ENCODE measurements at regions not wholly inside any gene's neighbourhood (a gene's known extent, or its start where the extent isn't known, plus 50 kb on each side); places are given as distances from the start of the nearest gene placed in this dataset.

DNA sequence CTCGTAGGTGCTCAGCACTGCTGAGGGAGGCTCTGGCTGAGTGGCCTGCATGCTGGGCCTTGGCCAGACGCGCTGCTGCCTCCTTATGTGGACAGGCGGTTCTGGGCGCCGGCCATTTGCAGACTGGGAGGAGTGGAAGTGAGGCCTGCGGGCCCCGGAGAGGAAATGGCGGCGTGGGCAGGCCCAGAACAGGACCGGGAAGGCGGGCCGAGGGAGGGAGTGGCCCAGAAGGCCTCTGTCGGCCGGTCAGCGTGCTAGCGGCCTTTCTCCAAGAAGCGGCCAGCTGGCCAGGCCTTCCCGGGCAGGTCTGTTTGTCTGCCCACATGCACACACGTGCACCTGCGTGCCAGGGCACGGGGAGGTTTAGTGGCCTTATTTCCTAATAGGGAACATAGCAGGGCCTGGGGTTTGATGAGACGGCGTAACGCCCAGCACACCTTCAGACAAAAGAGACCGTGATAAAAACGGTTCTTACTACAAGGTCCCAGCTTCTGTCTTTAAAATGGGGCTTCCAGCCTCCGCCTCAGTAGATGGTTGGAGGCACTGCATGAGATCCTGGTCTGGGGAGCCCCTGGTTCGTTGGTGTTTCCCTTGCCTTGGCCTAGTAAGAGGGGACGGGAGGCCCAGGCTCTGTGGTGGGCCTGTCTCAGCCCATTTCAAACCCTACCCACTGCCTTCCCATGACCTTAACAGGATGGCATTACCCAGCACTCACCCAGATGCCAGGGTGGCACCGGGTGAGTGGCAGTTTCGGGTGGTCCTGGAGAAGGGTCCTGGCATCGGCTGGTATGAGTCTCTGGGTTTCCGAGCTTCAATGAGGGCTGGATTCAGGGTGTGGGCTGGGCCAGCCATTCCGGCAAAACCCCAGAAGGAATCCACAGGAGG lies 65.1 kb upstream of the PPARA start:
- no peak overlapping the region for H2BK120ac ChIP-seq (ENCODE audit: low read depth, low read length)
- H3K79me1 ChIP-seq (replicated peaks; ENCODE audit: low read length, poor library complexity, severe bottlenecking), result no peaks in the 10 kb centered on the region
- no peak overlapping the region for H2BK15ac ChIP-seq (ENCODE audit: low read depth, poor library complexity, severe bottlenecking)
- H2AFZ ChIP-seq (ENCODE audit: low read depth, low read length), result no peak overlapping the region
- H3K9ac ChIP-seq (ENCODE audit: low read length), result peak overlapping the region; percentile 97
- no peak overlapping the region for H3K23ac ChIP-seq (ENCODE audit: low read length in 2 of 2)
- DNase-seq, result no peak
- no peak overlapping the region for H2BK12ac ChIP-seq (ENCODE audit: low read length in 2 of 2)
- H4K91ac ChIP-seq (ENCODE audit: low read length), result no peak overlapping the region
- no peaks in the 10 kb centered on the region for H3K9me3 ChIP-seq (ENCODE audit: control insufficient read depth, low read length)
- peaks cover 54% of the 10 kb centered on the region for H3K4me1 ChIP-seq (ENCODE audit: control insufficient read depth, insufficient read depth, low read depth, low read length)
- peak overlapping the region; percentile 14 for H2AK5ac ChIP-seq (ENCODE audit: low read length, severe bottlenecking)
- no peak overlapping the region for H3K27ac ChIP-seq (ENCODE audit: low read length, poor library complexity, severe bottlenecking)
- WGBS, result 95% methylated on average over 35 of the region's 35 CpGs
- H3K27me3 ChIP-seq (ENCODE audit: control insufficient read depth in 1 of 2, insufficient read depth in 1 of 2, low read length in 2 of 2), result no peaks in the 10 kb centered on the region
- peak overlapping the region in 1 of 2 experiments; percentile 92 for H3K4me3 ChIP-seq (ENCODE audit: insufficient read depth in 1 of 2, low read depth in 1 of 2, low read length in 2 of 2)
- H3K18ac ChIP-seq (ENCODE audit: low read depth in 1 of 2, low read length in 2 of 2), result no peak overlapping the region
- H3K36me3 ChIP-seq (ENCODE audit: control insufficient read depth in 1 of 2, insufficient read depth in 2 of 2, low read depth in 1 of 2, low read length in 2 of 2), result peaks cover 72 to 76% of the 10 kb centered on the region in 2 experiments
- no peak overlapping the region for H3K14ac ChIP-seq (ENCODE audit: low read length in 2 of 2)
- no peak overlapping the region for H2BK5ac ChIP-seq (ENCODE audit: low read depth, low read length, poor library complexity, severe bottlenecking)
- H3K4me2 ChIP-seq (ENCODE audit: low read length, poor library complexity, severe bottlenecking), result no peak overlapping the region
- no peak overlapping the region for H4K8ac ChIP-seq (ENCODE audit: low read length)
- H3K4ac ChIP-seq (ENCODE audit: low read depth in 1 of 2, low read length in 2 of 2), result no peak overlapping the region

DNA sequence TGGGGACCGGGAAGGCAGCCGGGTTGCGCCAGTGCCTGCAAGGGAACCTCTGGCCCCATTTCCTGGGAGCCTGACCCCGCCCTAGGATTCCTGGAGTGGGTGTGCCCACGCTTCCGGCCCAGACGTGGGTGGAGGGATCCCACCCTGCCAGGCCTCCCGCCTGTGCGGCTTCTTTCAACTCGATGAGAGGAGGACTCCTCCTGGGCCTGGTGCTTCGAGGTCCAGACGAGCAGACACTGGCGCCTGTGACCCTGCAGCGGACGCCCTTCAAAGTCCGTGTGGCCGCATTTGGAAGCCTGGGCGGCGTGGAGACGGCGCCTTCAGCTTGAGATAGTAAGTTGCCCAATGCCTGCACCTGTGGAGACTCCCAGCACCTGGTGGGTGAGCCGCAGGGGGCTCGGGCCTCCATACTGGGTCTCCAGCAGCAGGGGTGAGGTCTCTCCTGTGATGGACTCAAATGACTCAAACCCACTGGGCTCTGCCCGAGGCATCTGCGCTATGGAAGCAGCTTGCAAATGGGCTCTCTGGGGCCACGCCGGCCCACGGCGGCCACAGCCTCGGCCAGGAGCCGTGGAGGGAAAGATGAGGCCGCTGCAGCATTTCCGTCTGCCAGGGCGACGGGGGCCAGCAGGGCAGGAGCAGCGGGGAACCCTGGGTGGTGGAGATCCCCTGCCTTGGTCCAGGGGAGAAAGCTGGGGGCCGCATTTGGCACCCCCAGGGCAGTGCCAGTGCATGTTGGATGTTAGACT lies 64.3 kb upstream of the PPARA start:
- Histone ChIP-seq H2AFZ (ENCODE audit: low read depth, low read length) (no peak overlapping the region), H2BK12ac (ENCODE audit: low read length in 2 of 2) (no peak overlapping the region), H3K14ac (ENCODE audit: low read length in 2 of 2) (no peak overlapping the region), H2BK15ac (ENCODE audit: low read depth, poor library complexity, severe bottlenecking) (no peak overlapping the region), H3K9ac (ENCODE audit: low read length) (peak overlapping the region; percentile 97), H2BK120ac (ENCODE audit: low read depth, low read length) (no peak overlapping the region), H3K4me2 (ENCODE audit: low read length, poor library complexity, severe bottlenecking) (no peak overlapping the region), H3K79me1 (replicated peaks; ENCODE audit: low read length, poor library complexity, severe bottlenecking) (no peaks in the 10 kb centered on the region), H2AK5ac (ENCODE audit: low read length, severe bottlenecking) (no peak overlapping the region), H2BK5ac (ENCODE audit: low read depth, low read length, poor library complexity, severe bottlenecking) (no peak overlapping the region), H4K8ac (ENCODE audit: low read length) (no peak overlapping the region), H3K23ac (ENCODE audit: low read length in 2 of 2) (no peak overlapping the region), H3K4me3 (ENCODE audit: insufficient read depth in 1 of 2, low read depth in 1 of 2, low read length in 2 of 2) (peak overlapping the region in 1 of 2 experiments; percentile 92), H3K27me3 (ENCODE audit: control insufficient read depth in 1 of 2, insufficient read depth in 1 of 2, low read length in 2 of 2) (no peaks in the 10 kb centered on the region), H3K4ac (ENCODE audit: low read depth in 1 of 2, low read length in 2 of 2) (no peak overlapping the region), H3K36me3 (ENCODE audit: control insufficient read depth in 1 of 2, insufficient read depth in 2 of 2, low read depth in 1 of 2, low read length in 2 of 2) (peaks cover 79 to 81% of the 10 kb centered on the region in 2 experiments), H3K4me1 (ENCODE audit: control insufficient read depth, insufficient read depth, low read depth, low read length) (peaks cover 58% of the 10 kb centered on the region), H3K9me3 (ENCODE audit: control insufficient read depth, low read length) (no peaks in the 10 kb centered on the region), H3K27ac (ENCODE audit: low read length, poor library complexity, severe bottlenecking) (no peak overlapping the region), H4K91ac (ENCODE audit: low read length) (no peak overlapping the region), H3K18ac (ENCODE audit: low read depth in 1 of 2, low read length in 2 of 2) (no peak overlapping the region)
- DNase-seq, result no peak
- 91% methylated on average over 37 of the region's 37 CpGs for WGBS

DNA sequence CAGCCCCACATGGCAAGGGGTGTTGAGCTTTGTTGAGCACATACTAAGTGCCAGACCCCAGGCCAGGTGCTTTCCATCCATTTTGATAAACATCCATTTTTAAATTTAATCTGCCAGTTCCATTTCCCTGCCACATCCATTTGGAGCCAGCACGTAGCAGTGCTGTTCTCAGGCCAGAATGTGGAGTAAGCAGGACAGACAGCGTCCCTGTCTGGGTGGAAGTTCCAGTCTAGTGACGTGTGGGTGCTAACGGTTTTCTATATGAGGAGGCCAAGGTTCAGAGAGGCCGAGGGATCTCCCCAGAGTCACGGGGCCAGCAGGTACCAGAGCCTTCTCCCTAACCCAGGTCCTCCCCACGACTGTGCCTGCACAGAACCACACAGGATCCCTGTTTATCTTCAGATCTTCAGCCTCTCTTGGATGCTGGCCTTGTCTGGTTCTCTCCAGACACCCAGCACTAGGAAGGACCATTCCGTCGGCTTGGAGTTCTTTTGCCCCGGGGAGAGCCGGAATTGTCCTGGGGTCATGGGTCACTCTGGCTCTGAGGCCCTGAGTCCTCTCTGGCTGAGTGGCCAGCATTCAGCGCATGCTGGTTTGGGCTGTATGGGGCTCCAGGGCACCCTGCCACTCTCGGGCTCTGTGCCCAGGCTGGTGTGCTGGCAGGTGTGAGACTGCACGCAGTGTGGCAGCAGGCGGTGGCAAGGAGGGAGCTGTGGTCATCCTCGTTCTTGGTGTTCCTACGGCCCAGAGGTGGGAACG lies 63.6 kb upstream of the PPARA start:
- no peak overlapping the region for H3K4me2 ChIP-seq (ENCODE audit: low read length, poor library complexity, severe bottlenecking)

More for the DNA sequence above, 63.6 kb upstream of the PPARA start:
- no peak overlapping the region for H2AFZ ChIP-seq (ENCODE audit: low read depth, low read length)
- H3K18ac ChIP-seq (ENCODE audit: low read depth in 1 of 2, low read length in 2 of 2), result no peak overlapping the region
- H3K9ac ChIP-seq (ENCODE audit: low read length), result peak overlapping the region; percentile 97
- H3K9me3 ChIP-seq (ENCODE audit: control insufficient read depth, low read length), result no peaks in the 10 kb centered on the region
- H2BK120ac ChIP-seq (ENCODE audit: low read depth, low read length), result no peak overlapping the region
- no peak overlapping the region for H3K4ac ChIP-seq (ENCODE audit: low read depth in 1 of 2, low read length in 2 of 2)
- H3K14ac ChIP-seq (ENCODE audit: low read length in 2 of 2), result no peak overlapping the region
- no peak overlapping the region for H3K27ac ChIP-seq (ENCODE audit: low read length, poor library complexity, severe bottlenecking)
- H4K91ac ChIP-seq (ENCODE audit: low read length), result peak overlapping the region; percentile 4
- no peaks in the 10 kb centered on the region for H3K27me3 ChIP-seq (ENCODE audit: control insufficient read depth in 1 of 2, insufficient read depth in 1 of 2, low read length in 2 of 2)
- WGBS, result 94% methylated on average over 18 of the region's 18 CpGs
- peaks cover 57% of the 10 kb centered on the region for H3K4me1 ChIP-seq (ENCODE audit: control insufficient read depth, insufficient read depth, low read depth, low read length)
- no peak overlapping the region for H2AK5ac ChIP-seq (ENCODE audit: low read length, severe bottlenecking)
- no peak overlapping the region for H4K8ac ChIP-seq (ENCODE audit: low read length)
- DNase-seq, result no peak
- H3K4me3 ChIP-seq (ENCODE audit: insufficient read depth in 1 of 2, low read depth in 1 of 2, low read length in 2 of 2), result peak overlapping the region in 1 of 2 experiments; percentile 92
- no peak overlapping the region for H2BK12ac ChIP-seq (ENCODE audit: low read length in 2 of 2)
- no peak overlapping the region for H2BK15ac ChIP-seq (ENCODE audit: low read depth, poor library complexity, severe bottlenecking)
- H3K23ac ChIP-seq (ENCODE audit: low read length in 2 of 2), result no peak overlapping the region
- peaks cover 80 to 82% of the 10 kb centered on the region in 2 experiments for H3K36me3 ChIP-seq (ENCODE audit: control insufficient read depth in 1 of 2, insufficient read depth in 2 of 2, low read depth in 1 of 2, low read length in 2 of 2)
- peaks cover 4% of the 10 kb centered on the region for H3K79me1 ChIP-seq (replicated peaks; ENCODE audit: low read length, poor library complexity, severe bottlenecking)
- H2BK5ac ChIP-seq (ENCODE audit: low read depth, low read length, poor library complexity, severe bottlenecking), result no peak overlapping the region
